GM19025 (cell line): ENCODE measurements at regions not wholly inside any gene's neighbourhood (a gene's known extent, or its start where the extent isn't known, plus 50 kb on each side); places are given as distances from the start of the nearest gene placed in this dataset.
"Not testable (repeated sequence)": the region's sequence is repeated elsewhere in the genome, so short reads cannot be mapped to it uniquely, and the experiment has no call there.

Experiments
- ATAC-seq: cut with Tn5 transposase; IDR thresholded peaks from one replicate; pipeline ENCODE4 v1.9.1; 2021; ENCODE audit warnings: mild to moderate bottlenecking, low read depth, moderate library complexity; ENCODE audit not compliant: unreplicated experiment

- ATAC-seq = no peak
Measured at GRCh38 chr14:106003351-106003750, 477.0 kb downstream of the TMEM121 start.

DNA sequence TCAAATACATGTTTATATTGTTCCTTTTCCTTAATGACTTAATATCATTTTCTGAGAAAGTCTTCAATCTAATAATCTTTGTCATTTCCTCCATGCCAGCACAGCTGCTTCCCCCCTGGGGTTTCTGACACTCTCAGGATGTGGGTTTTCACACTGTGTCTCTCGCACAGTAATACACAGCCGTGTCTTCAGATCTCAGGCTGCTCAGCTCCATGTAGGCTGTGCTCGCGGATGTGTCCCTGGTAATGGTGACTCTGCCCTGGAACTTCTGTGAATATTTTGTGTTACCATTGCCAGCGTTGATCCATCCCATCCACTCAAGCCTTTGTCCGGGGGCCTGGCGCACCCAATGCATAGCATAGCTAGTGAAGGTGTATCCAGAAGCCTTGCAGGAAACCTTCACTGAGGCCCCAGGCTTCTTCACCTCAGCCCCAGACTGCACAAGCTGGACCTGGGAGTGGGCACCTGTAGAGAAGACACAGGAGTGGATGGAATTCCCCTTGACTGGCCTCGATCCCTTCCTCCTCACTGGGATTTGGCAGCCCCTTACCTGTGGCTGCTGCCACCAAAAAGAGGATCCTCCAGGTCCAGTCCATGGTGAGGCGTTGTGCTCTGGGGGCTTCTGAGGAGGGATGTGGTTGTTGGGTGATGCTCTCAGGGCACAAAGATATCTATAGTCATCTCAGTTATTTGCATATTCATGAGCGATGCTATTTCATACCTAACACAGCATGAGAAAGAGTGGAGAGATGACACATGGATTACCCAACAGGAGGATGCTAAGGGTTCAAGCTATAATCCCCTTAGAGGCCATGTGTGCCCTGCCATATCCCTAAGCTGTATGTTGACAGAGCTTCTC, 478.8 kb downstream of the TMEM121 start:
- not testable (repeated sequence) for ATAC-seq

DNA sequence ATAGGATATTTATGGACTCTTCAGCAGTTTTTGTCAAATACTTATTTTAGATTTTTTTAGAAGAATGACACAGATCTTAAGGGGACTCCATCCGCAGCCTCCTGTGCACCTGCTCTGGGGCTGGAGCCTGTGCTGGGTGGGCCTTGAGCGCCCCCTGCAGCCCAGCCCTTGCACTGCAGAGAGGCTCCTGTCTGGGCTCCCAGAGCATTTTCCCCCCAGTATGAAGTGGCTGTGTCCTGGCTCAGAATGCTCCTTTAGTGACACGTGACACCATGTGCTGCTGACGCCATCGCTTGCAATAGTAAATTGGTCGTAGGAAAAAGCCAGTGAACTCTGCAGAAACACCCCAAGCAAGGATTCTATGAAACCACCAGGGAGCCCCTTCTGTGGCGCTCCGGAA, 479.7 kb downstream of the TMEM121 start:
- ATAC-seq = not testable (repeated sequence)

GRCh38 chr14:106006716-106007115, 480.3 kb downstream of the TMEM121 start:
- ATAC-seq = not testable (repeated sequence)

GRCh38 chr14:106010783-106011182, 484.4 kb downstream of the TMEM121 start:
- no peak for ATAC-seq

GRCh38 chr14:106011631-106012360, 485.4 kb downstream of the TMEM121 start:
- ATAC-seq = not testable (repeated sequence)

- ATAC-seq = not testable (repeated sequence)
Measured at GRCh38 chr14:106012361-106012725, 486.0 kb downstream of the TMEM121 start.

DNA sequence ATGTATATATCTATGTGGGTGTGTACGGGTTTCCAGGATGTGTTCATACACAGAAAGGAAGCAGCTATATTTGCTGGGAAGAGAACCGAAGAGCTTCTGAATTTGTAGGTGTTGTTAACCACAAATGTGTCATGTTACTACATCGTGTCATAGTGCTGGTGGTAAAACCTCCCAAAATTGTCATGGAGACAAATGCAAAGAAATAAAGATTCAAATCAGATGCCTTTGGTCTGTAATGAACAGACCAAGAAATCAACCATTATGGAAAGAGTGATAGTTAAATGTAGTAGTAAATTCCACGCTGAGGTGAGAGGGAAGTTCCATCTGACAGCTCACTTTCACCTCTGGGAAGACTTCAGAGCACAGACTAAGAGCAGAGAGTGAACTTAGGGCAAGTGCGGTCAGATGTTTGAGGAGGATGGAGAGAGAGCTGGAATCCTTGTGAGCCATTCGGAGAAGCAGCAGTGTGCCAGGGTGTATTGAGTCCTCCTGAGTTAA, 487.5 kb downstream of the TMEM121 start:
- ATAC-seq = no peak

DNA sequence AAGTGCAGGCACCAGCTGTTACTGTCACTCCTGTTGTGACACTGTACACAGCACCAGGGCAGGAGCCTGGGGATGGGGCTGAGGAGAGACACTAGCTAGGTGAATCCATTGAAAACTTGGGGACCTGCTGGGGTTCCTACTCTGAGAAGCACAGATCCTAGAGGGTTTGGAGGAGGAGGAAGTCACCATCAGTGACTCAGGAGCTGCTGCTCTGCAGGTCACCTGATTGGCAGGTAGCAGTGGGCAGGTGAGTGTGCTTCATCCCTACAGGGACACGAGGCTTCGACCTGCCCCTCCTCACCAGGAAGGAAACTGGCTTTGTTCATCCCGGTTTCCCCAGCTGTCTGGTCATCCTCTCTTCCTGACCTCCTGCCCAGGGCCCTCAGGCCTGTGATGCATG, 491.6 kb downstream of the TMEM121 start:
- not testable (repeated sequence) for ATAC-seq

GRCh38 chr14:106021832-106022231, 495.4 kb downstream of the TMEM121 start:
- no peak for ATAC-seq

GRCh38 chr14:106022648-106023047, 496.3 kb downstream of the TMEM121 start:
- not testable (repeated sequence) for ATAC-seq

DNA sequence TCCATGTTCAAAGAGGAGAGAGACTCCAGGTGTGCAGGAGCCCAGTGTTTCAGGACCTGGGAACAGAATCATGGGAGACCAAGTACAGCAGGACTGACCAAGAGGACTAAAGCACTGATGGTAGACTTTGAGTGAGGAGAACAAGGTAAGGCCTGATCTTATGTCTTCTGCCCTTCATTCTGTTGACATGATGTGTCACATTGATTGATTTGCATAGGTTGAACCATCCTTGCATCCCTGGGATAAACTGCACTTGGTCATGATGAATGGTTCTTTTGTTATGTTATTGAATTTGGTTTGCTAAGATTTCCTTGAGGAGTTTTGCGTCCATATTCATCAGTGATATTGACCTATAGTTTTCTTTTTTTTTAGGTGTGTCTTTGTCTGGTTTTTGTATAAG, 497.0 kb downstream of the TMEM121 start:
- ATAC-seq = no peak

GRCh38 chr14:106024983-106025604, 498.7 kb downstream of the TMEM121 start:
- no peak for ATAC-seq

GRCh38 chr14:106026026-106026425, 499.6 kb downstream of the TMEM121 start:
- ATAC-seq = no peak

DNA sequence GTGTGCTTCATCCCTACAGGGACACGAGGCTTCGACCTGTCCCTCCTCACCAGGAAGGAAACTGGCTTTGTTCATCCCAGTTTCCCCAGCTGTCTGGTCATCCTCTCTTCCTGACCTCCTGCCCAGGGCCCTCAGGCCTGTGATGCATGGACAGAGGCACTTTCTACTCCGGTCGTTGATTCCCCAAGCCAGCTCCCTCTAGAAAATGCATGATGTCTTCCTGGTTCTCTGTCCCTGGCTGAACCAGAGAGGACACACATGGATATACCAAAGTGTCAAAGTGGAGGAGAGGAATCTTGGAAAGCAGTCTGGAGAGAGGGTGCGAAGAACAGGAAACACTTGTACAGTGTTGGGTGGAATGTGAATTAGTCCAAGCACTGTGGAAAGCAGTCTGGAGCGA, 501.4 kb downstream of the TMEM121 start:
- not testable (repeated sequence) for ATAC-seq

DNA sequence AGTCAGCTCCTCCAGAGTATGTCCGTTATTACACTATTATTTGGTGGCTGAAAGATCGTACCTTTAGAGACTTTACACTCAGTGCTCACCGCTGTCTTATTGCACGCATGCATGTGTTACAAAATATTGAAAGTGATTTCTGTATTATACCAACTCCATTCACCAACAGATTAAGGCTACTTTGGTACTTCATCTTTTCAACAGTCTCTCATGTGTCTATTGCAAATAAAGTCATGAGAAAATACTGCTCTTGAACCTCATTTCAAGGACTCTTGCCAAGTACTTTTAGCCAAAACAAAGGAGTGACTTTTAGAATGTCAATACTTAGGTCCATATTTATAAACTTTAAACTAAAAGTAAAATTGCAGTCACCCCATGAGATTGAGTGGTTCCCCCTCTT, 503.6 kb downstream of the TMEM121 start:
- no peak for ATAC-seq

GRCh38 chr14:106037380-106037779, 511.0 kb downstream of the TMEM121 start:
- ATAC-seq = no peak

GRCh38 chr14:106038263-106038662, 511.9 kb downstream of the TMEM121 start:
- no peak for ATAC-seq

- ATAC-seq = no peak
Measured at GRCh38 chr14:106039400-106039799, 513.0 kb downstream of the TMEM121 start.

- ATAC-seq = no peak
Measured at GRCh38 chr14:106044515-106044914, 518.1 kb downstream of the TMEM121 start.

DNA sequence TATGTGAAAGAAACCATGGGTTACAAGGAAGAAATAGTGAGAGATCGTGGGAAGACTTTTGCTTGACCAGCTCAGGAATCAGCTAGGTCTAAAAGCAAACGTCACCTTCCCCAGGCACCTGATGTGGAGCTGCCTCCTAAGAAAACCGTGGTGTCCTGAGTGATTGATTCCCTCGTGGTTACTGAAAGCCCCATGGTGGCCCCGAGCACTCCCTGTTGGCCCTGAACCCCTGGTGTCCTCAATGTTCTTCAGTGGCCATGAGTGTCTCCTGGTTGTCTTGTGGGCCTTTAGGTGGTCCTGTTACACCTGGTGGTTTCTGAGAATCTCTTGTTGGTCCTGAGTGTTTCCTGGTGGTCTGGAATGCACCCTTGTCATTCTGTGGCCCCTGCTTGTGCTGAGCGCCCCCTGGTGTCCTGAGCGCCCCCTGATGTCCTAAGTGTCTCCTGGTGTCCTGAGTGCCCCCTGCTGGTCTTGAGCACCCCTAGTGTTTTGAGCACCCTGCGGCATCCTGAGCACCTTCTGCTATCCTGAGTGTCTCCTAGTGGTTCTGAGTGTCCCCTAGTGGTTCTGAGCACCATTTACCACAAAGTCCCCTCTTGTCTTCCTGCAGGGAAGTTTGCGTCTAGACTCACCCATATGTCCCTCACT, 518.7 kb downstream of the TMEM121 start:
- no peak for ATAC-seq
